IPS-NIHi11 (cell line): ENCODE measurements at regions not wholly inside any gene's neighbourhood (a gene's known extent, or its start where the extent isn't known, plus 50 kb on each side); places are given as distances from the start of the nearest gene placed in this dataset.

Experiments
- DNase-seq: peaks from one replicate; pipeline ENCODE4 v3.0.0; 2012; ENCODE audit warnings: mixed read lengths, low spot score

DNA sequence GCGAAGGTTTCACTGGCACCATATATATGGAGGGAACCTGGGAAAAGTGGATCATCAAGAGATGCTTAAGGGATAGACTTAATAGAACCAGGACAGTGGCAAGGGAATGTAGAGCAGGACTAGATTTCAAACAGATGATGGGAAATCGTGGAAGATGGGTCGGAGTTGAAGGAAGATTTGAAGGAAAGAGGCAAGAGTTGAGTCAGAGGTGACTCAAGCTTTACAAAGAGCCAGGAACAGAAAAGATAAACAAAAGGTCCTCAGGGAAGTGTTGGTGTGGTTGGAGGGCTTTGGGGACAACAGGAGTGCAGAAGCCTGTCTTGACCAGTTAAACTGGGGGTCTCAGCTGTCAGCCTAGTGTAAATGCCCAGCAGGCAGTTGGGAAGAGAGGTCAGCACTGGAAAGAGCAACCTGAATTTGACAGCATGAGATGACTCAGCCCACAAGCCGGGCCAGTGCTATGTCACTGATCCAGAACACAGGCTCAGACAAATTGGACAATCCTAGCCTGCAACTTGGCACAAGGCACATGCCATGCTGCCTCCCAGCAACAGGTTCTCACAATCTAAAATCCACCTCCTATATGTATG, 230.5 kb downstream of the IDS start:
- no peak for DNase-seq

DNA sequence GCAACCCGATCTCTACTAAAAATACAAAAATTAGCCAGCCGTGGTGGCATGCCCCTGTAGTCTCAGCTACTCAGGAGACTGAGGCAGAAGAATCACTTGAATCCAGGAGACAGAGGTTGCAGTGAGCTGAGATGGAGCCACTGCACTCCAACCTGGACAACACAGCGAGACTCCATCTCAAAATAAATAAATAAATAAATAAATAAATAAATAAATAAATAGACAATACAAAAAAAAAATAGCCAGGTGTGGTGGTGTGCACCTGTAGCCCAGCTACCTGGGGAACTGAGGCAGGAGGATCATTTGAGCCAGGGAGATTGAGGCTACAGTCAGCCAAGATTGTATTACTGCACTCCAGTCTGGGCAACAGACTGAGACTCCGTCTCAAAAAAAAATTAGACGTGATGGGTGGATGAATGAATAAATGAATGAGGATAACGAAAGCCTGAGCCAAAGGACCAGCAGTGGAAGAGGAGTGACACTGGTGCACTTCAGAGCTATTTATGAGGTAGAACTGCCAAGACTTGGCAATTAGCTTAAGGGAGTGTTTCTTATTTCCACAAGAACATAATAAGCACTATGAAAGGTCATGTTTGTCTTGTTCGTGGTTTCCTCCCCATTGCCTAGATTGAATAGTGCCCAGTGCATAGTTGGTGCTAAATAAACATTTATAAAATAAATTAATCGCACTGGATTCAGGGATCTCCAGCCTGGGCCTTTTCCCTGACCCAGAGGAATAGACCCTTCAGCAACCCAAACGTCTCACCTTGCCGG, 232.2 kb downstream of the IDS start:
- no peak for DNase-seq

DNA sequence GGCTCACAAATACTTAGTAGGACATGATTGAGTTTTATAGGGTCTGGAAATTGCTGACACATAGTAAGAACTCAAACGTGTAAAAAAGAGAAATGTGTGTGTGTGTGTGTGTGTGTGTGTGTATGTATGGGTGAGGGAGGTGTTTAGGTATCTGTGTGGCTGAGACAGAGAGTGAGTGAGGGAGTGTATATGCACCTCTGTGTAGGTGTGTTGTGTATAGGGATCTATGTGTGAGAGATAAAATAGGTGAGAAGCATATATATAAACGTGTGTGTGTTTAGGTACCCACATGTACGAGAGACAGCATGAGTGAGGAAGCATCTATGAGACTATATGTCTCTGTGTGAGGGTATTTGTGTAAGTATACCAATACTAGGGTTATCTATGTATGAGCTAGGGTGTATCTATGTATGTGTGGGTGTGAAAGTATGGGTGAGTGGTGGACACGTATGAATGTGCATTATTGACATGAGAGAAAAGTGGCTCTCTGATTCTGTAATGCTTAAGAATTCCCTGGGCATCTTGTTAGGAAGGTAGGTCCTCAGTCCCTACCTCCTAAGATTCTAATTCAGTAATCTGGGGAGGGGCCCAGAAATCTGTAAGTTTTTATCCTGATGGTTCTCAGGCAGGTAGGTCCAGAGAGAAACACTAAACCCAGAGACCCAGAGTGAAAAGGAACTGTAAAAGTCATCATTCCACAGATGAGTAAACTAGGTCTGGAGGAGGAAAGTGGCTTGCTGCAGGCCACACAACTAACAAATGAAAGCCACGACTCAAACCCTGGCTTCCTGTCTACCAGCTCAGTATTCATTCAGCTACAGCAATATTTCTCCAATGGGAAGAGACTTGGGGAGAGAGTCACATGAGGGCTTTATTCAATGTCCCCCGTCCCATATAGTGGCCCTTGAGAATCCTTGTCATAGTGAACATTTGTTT, 237.0 kb downstream of the IDS start:
- DNase-seq = no peak

DNA sequence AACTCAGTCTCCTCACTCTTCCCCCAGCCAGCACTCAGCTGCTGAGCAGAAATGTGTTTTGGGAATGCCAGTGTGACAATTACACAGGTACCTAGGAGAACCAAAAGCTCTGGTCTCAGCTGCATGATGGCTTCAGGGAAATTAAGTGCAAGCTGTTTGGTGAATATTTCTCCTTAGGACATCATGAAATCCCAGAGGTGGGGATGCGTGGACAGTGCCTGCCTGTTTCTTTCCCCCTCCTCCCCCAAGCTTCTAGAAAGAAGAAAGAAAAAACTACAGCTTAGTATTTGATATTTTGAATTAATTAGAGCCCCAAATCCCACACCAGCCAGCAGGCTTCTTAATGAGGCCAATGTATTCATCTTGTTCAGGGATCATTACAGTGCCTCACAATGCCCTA, 243.0 kb downstream of the IDS start:
- DNase-seq = no peak

DNA sequence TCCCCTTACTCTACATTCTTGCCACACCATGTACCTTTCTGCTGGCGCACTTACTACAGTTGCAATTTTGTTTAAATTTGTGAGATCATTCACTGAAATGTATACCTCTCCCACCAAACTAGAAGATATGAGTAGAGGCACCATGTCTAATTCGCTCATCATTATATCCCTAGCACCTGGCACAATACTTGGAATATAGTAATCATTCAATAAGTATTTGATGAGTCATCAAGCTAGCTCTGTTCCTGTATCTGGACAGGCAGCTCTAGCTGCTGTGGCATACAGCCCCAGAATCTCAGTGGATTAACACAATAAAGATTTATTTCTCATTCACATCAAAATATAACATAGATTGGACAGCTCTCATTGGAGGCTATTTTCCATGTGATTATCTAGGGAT, 245.9 kb downstream of the IDS start:
- DNase-seq = no peak

DNA sequence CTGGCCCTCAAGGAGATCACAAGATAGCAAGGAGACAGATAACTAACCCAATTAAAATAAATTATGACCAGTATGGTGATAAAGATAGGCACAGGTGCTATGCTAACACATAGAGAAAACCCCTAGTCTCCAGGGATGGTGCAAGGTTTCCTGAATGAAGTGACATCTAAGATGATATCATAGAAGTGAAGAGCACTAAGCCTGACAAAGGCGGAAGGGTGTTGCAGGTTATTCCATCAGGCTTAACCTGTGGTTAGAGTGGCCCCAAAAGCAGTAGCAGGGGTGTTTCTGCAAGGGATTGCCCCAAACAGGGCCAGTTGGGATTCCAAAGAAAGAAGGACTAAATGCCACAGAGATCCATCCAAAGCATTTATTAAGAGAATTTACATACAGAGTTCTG, 249.2 kb downstream of the IDS start:
- DNase-seq = no peak

DNA sequence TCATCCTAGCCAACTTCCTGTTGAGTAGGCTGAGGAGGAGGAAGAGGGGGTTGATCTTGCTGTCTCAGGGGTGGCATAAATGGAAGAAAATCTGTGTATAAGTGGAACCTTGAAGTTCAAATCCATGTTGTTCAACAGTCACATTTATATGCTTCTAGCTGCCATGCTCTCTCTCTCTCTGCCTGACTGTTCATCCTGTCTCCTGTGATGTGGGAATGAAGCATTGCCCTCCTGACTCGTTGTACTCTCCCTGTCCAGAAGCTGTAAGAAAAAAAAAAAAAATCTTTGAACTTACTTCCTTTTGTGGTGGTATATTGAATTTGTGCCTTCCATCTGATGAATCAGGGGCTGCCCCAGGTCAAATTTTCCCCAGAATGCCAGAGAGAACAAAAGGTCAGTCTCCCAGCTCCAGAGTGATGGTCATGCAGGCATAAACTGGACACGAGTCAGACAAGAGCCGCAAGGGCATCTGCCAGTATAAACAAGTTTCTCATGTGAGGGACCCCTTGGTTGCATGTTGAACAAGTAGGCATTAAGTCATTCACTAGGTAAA, 257.0 kb downstream of the IDS start:
- no peak for DNase-seq

DNA sequence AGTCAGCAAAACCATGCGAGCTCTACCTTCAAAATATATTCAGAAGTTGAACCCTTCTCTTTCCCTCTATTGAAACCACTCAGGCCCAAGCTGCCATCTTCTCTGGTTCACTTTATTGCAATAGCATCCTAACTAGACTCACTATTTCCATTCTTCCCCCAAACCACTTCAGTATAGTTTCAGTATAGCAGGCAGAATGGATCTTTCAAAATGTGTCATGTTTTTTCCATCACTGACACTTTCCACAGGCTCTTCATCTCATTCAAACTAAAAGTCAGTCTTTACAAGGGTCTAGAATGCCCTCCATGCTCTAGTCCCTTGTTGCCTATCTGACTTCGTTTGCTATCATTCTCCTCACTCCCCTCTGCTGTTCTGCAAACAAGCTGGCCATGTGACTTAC, 274.4 kb downstream of the IDS start:
- no peak for DNase-seq

DNA sequence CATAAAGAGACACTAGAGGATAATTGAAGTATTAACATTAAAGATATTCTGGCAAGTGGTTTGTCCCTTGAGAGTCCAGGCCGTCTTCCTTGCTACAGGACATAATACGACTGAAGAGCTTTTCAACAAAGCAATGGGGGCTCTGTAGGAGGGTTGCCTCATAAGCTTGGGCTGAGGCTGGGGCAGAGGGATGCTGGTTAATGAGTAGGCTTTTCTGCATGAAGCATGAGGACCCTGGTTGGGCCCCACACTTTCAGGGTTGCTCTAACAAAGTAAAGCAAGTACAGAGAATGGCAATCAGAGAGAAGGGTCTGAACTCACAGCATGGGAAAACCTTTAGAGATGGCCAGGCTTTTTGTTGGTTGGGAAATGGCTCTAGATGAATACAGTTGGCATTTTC, 281.3 kb downstream of the IDS start:
- DNase-seq = no peak

DNA sequence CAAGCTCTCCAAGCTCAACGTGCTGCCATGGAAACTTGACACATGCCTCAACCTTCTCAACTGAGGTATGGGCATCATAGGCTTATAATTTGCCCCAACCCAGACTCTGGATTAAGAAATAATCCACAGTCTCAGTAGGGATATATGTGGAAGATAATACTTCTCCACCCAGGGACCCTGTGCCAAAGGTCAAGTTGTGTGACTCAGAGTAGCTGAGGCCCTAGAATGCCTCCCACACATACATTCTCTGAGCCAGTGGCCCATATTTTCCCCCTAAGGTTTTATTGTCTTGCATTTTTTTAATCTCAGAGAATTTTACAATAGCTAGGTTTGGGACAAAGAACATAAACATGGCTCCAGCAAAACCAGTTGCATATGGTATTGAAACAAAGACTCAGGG, 283.1 kb downstream of the IDS start:
- no peak for DNase-seq

DNA sequence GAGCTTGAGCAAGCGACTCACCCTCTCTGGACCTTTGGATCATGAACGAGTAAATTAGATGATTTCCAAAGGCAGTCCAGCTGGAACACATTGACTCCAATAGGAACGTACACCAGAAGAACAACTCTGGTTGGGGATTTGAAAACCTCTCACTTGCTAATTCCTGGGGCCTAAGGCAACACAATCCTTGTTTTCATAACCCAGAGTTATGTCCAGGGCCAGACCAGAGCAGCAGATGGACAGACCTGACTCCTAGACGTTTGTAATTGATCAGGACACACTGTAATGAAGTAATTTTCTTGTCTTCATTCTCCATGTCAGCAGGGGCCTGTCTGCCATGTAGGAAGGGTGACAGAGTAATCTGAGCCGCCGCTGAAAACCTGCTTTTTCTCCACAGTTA, 283.9 kb downstream of the IDS start:
- DNase-seq = no peak

DNA sequence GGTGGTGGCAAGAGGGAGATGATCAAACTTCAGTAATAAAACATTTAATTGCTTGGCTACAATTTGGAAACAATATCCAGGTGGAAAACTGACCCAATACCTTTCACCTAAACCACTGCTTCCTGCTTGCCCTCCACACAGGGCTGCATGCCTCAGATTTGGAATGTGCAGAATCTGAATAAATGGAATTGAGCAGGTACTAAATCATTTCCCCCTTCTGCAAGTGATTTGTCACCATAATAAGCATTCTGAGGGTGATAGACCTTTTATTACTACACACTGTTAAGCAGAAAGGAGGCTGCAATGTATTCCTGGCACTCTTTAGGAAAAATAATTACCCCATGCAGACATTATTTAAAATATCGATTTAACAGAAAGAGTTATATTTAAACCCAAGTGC, 291.8 kb downstream of the IDS start:
- no peak for DNase-seq

DNA sequence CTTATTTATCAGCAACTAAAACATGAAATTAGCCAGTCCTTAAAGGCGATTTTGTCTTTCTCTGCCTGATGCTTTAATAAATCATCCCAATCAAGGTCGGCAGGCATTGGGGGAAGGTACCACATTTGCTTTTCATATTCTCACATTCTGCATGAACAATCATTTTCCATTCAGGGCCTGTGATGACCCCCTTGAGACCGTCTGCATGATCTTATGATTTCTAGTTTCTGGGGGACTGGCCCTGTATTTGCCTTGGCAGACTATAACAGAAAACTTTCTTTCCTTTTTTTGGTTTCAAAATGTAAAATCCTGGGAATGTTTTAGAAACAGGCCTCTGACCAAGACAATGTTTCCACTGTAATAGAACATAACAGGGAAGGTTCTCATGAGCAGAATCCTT, 296.8 kb downstream of the IDS start:
- DNase-seq = no peak

DNA sequence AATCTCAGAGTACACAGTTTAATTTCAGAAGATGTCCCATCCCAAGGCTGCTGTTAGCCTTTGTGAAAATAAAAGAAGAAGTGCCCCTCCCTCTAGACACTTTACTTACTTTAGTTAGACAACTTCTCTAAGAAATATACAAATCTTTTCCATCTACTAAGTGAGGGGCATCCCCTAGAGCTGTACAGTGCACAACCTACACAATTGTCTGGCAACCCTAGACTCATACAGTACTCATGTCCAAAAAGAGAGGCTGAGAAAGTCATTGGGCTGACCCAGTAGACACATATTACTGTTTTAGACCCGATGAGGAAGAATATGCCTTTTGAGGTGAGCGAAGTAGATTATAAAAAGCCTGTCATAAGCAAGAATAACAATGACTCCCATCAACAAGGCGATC, 297.6 kb downstream of the IDS start:
- no peak for DNase-seq

DNA sequence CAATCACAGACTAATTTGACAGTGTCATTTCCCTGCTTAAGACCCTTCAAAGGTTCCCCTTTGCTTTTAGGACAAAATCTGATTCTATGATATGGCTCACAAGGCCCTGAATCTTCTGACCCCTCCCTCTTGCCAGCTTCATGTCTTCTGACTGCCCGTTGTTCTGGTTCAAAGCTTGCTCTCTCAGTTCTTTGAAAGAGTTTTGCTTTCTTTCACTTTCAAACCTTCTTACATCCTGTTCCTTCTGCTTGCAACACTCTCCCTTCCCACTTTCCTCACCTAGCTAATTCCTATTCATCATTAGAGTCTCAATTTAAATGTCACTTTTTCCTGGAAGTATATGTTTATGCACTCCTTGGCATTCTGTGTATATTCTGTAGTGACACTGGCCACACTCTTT, 299.2 kb downstream of the IDS start:
- no peak for DNase-seq

DNA sequence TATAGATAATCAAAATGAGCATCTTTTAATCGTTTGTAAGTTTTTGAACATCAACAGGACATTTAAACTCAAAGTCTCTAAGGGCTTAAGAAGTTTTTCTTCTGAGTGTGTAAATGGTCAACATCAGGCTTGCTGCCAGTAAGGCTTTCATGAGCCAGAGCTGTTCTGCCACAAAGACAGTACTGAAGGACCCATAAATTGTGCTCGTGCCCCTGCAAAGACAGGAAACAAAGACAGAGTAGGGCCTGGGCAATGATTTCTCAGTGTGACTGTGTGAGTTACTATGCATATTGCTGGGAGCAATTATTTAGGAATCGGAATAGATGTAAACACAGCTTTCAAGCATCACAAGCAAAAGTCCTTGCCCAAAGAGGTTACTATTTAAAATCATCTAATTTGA, 300.0 kb downstream of the IDS start:
- no peak for DNase-seq

DNA sequence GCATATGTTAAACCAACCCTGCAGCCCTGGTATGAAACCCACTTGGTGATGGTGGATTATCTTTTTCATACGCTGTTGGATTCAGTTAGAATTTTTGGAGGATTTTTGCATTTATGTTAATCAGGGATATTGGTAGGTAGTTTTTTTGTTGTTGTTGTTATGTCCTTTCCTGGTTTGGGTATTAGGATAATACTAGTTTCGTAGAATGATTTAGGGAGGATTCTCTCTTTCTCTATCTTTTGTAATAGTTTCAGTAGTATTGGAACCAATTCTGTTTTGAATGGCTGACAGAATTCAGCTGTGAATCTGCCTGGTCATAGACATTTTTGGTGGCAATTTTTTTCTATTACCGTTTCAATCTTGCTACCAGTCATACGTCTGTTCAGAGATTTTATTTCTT, 305.4 kb downstream of the IDS start:
- no peak for DNase-seq

DNA sequence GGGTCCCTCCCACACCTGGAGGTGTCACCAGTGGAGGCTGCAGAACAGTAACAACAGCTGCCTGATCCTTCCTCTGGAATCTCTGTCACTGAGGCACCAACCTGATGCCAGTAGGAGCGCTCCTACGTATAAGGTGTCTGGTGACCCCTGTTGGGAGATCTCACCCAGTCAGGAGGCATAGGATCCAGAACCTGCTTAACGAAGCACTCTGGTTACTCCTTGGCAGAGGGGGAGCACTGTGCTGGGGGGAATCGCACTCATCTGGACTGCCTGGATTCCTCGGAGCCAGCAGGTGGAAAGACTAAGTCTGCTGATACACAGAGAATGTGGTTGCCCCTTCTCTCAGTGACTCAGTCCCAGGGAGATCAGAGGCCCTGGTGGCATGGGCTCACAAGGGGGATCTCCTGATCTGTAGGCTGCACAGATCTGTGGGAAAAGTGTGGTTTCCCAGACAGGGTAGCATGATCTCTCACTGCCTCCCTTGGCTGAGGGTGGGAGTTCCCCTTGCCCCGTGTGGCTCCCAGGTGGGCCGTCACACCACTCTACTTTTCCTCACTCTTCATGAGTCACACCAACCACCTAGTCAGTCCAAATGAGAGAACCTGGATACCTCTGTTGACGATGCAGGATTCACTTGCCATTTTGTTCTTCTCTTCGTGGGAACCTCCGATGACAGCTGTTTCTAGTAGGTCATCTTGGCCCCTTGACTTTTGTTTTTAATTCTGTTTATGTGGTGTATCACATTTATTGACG, 305.9 kb downstream of the IDS start:
- DNase-seq = no peak

DNA sequence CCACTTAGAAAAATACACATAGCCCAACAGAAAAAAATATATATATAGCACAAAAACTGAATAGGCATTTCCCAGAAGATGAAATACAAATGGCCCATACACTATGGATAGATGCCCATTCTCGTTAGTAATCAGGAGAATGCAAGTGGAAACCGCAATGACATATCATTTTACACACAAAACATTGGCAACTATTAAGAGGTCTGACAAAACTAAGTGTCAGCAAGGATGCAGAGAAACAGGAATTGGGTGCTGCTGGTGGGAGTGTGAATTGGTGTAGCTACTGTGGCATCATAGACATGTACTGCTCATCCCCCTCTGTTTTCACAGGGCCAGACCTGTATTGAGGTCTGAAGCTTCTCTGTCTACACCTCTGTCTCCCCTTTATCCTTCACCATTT, 320.0 kb downstream of the IDS start:
- DNase-seq = no peak

DNA sequence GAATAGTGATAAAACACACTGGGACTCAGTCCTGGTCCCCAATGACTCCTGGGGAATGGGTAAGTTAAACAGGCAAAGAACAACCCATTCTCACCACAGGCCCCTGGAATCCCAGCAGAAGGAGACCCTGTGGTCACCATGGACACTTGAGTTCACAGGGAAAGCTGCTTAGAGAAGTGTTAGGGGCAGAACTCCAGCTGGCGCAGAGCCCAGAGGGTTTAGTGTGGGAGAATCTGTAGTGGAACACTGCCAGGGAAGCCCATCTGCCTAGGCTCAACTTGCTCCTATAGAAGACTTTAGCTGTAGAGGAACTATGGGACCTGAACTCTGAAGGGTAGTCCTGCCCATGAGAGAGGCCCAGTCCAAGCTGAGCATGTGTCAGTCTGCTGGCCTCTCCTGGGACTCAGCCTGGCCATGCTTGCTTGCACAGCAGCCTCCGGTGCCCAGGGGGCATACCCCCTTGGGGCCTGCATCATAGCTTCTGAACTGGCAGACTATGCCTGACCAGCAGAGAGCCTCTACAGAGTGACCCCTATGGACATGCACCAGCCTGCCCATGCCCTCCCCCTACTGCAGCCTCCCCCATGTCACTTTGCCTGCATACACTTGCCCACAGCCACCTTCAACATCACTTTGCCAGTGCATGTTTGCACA, 343.5 kb downstream of the IDS start:
- DNase-seq = no peak

DNA sequence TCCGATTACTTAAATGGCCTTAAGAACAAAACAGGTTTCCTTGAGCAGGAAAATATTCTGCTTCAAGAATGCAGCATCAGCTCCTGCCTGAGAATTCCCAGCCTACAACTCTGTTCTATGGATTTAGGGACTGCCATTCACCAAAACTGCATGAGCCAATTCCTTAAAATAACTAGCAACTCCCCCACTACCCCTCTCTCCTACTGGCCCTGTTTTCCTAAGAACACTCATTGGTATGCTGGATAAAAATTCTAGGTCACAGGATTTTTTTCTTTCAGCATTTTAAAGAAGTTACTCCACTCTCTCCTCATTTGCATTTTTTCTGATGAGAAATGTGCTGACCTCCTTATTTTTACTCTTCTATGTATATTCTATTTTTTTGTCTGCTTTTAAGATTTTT, 347.1 kb downstream of the IDS start:
- DNase-seq = no peak

DNA sequence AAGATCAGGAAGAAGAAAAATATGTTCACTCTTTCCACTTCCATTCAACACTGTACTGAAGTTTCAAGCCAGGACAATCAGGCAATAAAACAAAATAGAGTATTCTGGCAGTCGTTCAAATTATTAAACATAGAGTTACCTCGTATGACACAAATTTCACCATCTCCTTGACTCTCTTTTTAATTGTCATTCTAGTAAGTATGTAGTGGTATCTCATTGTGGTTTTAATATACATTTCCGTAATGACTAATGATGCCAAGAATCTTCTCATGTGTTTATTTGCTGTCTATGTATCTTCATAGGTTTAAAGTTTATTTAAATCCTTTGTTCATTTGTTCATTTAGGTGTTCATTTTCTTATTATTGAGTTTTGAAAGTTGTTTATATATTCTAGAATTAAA, 352.2 kb downstream of the IDS start:
- no peak for DNase-seq
